Vagina (tissue), 2 donors: ENCODE measurements at regions not wholly inside any gene's neighbourhood (a gene's known extent, or its start where the extent isn't known, plus 50 kb on each side); places are given as distances from the start of the nearest gene placed in this dataset.

ENCODE experiments used
- DNase-seq, 2 donors: peaks; one replicate each; pipeline ENCODE4 v3.0.0-alpha.2; 2017; ENCODE audit errors: extremely low spot score in 2 of 2
- H3K27ac ChIP-seq: fragments of 200-600 bp; sonication (generic); one replicate; pipeline ENCODE4 v1.5.1; 2019
- H3K27me3 ChIP-seq: fragments of 200-600 bp; sonication (generic); one replicate; pipeline ENCODE4 v1.5.1; 2019
- H3K36me3 ChIP-seq, 2 donors: fragments of 200-600 bp; sonication (generic); one replicate each; pipeline ENCODE4 v1.5.1; 2017 to 2019
- H3K4me1 ChIP-seq: fragments of 200-600 bp; sonication (generic); one replicate; pipeline ENCODE4 v1.5.1; 2019
- H3K4me3 ChIP-seq, 2 donors: fragments of 200-600 bp; sonication (generic); 1 replicate in 1 of 2; 2 replicates in 1 of 2; pipeline ENCODE4 v1.5.1; 2016 to 2019
- H3K9me3 ChIP-seq: fragments of 200-600 bp; sonication (generic); one replicate; pipeline ENCODE4 v1.5.1; 2019
- POLR2A ChIP-seq, 2 donors: fragments of 450-650 bp; IDR thresholded peaks; one replicate each; pipeline ENCODE4 v1.6.1; 2017; ENCODE audit warnings: antibody characterized with exemption in 2 of 2, mild to moderate bottlenecking in 2 of 2, moderate library complexity in 2 of 2
- POLR2AphosphoS5 ChIP-seq, 2 donors: sonication (generic); formaldehyde crosslinking; IDR thresholded peaks; one replicate each; pipeline ENCODE4 v1.9.0; 2017; ENCODE audit warnings: antibody characterized with exemption in 2 of 2, mild to moderate bottlenecking in 2 of 2, low read depth in 1 of 2; ENCODE audit not compliant: insufficient read depth in 1 of 2
- intact Hi-C: fragments of 100-400 bp; cut with DNase I; formaldehyde crosslinking; loops from one replicate; pipeline ENCODE4 v1.15.1; 2023
- TF ChIP-seq, protein P1 (sequence below), 3 experiments: fragments of 450-650 bp in 2 of 3; fragments of 200-600 bp in 1 of 3; sonication (generic) in 1 of 3; IDR thresholded peaks; one replicate each; pipeline ENCODE4 v1.5.1; 2017 to 2019; ENCODE audit warnings: antibody characterized with exemption in 3 of 3, mild to moderate bottlenecking in 2 of 3, moderate library complexity in 2 of 3

DNA sequence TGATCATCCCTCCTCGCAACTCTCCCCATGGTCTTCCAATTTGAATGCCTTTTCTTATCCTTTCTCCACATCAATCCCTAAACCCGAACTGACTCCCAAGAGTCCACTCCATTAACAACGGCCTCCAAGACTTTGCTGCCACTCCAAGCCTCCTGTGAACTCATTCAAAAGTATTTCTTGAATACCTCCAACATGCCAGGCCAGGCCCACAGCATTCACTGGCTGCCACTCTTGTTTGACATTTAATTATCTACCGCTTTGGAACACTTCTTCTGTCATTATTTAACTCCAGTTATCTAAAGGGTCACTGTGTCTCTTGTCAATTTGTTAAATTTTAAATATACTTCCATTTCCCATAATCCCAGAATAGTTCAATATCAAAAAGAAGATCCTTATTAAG lies 378.9 kb downstream of the EFNA5 start:
- TF ChIP-seq POLR2AphosphoS5 (IDR thresholded peaks at IDR 0.05; ENCODE audit: insufficient read depth in 1 of 2, low read depth in 1 of 2) (no peak), POLR2A (IDR thresholded peaks at IDR 0.05) (no peak)
- TF ChIP-seq, protein P1, sequence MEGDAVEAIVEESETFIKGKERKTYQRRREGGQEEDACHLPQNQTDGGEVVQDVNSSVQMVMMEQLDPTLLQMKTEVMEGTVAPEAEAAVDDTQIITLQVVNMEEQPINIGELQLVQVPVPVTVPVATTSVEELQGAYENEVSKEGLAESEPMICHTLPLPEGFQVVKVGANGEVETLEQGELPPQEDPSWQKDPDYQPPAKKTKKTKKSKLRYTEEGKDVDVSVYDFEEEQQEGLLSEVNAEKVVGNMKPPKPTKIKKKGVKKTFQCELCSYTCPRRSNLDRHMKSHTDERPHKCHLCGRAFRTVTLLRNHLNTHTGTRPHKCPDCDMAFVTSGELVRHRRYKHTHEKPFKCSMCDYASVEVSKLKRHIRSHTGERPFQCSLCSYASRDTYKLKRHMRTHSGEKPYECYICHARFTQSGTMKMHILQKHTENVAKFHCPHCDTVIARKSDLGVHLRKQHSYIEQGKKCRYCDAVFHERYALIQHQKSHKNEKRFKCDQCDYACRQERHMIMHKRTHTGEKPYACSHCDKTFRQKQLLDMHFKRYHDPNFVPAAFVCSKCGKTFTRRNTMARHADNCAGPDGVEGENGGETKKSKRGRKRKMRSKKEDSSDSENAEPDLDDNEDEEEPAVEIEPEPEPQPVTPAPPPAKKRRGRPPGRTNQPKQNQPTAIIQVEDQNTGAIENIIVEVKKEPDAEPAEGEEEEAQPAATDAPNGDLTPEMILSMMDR (IDR thresholded peaks at IDR 0.05), result no peak
- Histone ChIP-seq H3K36me3 (no peaks in the 10 kb centered on the region), H3K27ac (no peak overlapping the region), H3K4me1 (peaks cover 23% of the 10 kb centered on the region), H3K4me3 (no peak overlapping the region), H3K27me3 (no peaks in the 10 kb centered on the region), H3K9me3 (no peaks in the 10 kb centered on the region)
- intact Hi-C loops, result no loop called here
- DNase-seq, result no peak

DNA sequence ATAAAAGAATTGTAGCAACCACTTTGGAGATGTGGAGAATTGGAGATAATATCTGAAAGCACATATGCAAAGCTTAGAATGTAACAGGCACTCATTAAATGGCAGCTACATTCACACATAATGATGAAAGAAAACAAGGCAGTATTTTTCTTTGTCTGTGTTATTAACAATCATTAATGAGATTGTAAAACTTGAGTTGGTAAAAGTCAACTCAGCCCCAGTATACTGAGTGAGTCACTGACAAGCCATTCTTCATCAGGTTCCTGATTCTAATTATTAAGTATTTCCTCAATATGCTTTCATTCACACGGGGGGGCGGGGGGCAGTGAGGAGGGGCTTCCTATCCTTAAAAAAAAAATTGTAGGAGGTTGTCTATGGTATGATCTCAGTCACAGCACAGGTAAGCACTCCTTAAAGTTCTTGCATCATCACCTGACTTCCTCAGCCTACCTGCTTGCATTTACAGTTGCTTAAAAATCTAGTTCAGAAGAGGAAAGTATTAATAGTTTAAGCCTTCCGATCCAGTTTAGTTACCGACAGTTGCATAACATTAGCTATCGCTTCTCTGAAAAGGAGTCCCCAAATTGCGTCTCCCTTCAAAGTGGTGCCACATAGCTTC lies 379.8 kb downstream of the EFNA5 start:
- H3K4me3 ChIP-seq, result no peak overlapping the region
- H3K9me3 ChIP-seq, result no peaks in the 10 kb centered on the region
- intact Hi-C loops, result no loop called here
- TF ChIP-seq, protein P1 (IDR thresholded peaks at IDR 0.05), result no peak
- TF ChIP-seq POLR2A (IDR thresholded peaks at IDR 0.05) (no peak), POLR2AphosphoS5 (IDR thresholded peaks at IDR 0.05; ENCODE audit: insufficient read depth in 1 of 2, low read depth in 1 of 2) (no peak)
- peaks cover 23% of the 10 kb centered on the region for H3K4me1 ChIP-seq
- H3K27ac ChIP-seq, result no peak overlapping the region
- DNase-seq, result no peak
- H3K27me3 ChIP-seq, result no peaks in the 10 kb centered on the region
- no peaks in the 10 kb centered on the region for H3K36me3 ChIP-seq

DNA sequence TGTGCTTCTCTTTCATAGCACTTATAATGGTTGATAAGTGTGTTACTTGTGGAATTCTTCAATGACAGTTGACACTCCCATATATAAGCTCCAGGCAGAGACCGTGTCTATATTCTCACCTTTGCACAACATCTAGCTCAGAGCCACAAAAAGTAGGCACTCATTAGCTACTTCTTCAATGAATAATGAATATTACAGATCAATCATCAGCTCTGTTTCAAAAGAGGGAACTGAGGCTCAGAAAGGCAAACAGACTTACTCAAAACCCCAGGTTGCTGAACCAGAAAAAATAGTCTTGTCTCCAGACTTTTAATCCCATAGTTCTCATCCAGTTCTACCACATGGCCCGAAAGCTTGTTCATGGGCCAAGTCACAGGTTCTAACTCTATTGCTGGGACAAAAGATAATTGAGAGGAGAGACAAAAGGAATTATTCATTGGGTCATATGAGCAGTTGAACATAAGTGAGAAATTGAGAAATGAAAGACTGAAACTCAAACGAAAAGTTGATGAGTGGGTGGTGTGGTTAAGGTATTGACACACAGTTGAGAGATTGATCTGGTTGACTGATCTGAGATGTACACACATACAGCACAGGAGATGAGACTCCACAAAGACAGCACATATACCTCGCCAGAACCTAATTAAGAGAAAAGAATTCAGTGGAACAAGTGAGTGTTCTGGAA lies 381.6 kb downstream of the EFNA5 start:
- intact Hi-C loops, result no loop called here
- H3K36me3 ChIP-seq, result no peaks in the 10 kb centered on the region
- no peak for DNase-seq

GRCh38 chr5:107286447-107287098 lies 384.2 kb downstream of the EFNA5 start:
- H3K27ac ChIP-seq, result no peak overlapping the region
- no peaks in the 10 kb centered on the region for H3K36me3 ChIP-seq
- no peaks in the 10 kb centered on the region for H3K27me3 ChIP-seq
- H3K4me1 ChIP-seq, result peaks cover 12% of the 10 kb centered on the region
- TF ChIP-seq POLR2A (IDR thresholded peaks at IDR 0.05) (no peak), POLR2AphosphoS5 (IDR thresholded peaks at IDR 0.05; ENCODE audit: insufficient read depth in 1 of 2, low read depth in 1 of 2) (no peak)
- TF ChIP-seq, protein P1 (IDR thresholded peaks at IDR 0.05), result no peak
- no peak for DNase-seq
- intact Hi-C loops, result no loop called here
- H3K9me3 ChIP-seq, result no peaks in the 10 kb centered on the region
- no peak overlapping the region for H3K4me3 ChIP-seq

More for the DNA sequence above, 381.6 kb downstream of the EFNA5 start:
- Histone ChIP-seq H3K9me3 (no peaks in the 10 kb centered on the region), H3K27me3 (no peaks in the 10 kb centered on the region), H3K27ac (no peak overlapping the region), H3K4me3 (no peak overlapping the region), H3K4me1 (peaks cover 14% of the 10 kb centered on the region)
- TF ChIP-seq, protein P1 (IDR thresholded peaks at IDR 0.05), result no peak
- TF ChIP-seq POLR2AphosphoS5 (IDR thresholded peaks at IDR 0.05; ENCODE audit: insufficient read depth in 1 of 2, low read depth in 1 of 2) (no peak), POLR2A (IDR thresholded peaks at IDR 0.05) (no peak)

DNA sequence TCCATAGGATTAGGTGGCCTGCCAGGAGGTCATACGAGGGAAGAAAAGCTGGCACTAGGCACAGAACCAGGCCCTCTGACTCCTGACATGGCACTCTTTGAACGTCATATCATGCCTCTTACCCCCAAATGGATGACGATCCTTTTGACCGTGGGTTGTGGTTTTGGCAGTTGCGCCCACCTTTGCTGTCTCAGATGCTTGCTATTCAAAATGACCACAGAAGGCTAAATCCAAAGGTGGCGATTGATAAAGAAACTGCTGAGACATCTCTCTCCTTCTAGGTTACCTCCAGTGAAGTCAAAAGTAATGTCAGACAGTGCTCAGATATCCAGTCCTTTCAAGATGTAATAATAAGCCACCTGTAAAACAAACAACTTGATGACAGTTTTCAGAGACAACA lies 385.0 kb downstream of the EFNA5 start:
- Histone ChIP-seq H3K27ac (no peak overlapping the region), H3K36me3 (no peaks in the 10 kb centered on the region), H3K4me1 (peaks cover 8% of the 10 kb centered on the region), H3K27me3 (no peaks in the 10 kb centered on the region), H3K4me3 (no peak overlapping the region), H3K9me3 (no peaks in the 10 kb centered on the region)
- no peak for DNase-seq
- TF ChIP-seq, protein P1 (IDR thresholded peaks at IDR 0.05), result no peak
- no peak for TF ChIP-seq POLR2AphosphoS5 (IDR thresholded peaks at IDR 0.05; ENCODE audit: insufficient read depth in 1 of 2, low read depth in 1 of 2)
- TF ChIP-seq POLR2A (IDR thresholded peaks at IDR 0.05), result no peak
- intact Hi-C loops, result no loop called here
